AG10803 (cell line): ENCODE measurements at regions not wholly inside any gene's neighbourhood (a gene's known extent, or its start where the extent isn't known, plus 50 kb on each side); places are given as distances from the start of the nearest gene placed in this dataset.

Source experiments
- DNase-seq: peaks from one replicate; pipeline ENCODE4 v3.0.0; 2010; ENCODE audit warnings: low read depth
- H3K4me3 ChIP-seq: 2 replicates; pipeline ENCODE4 v1.5.1; 2011; ENCODE audit warnings: mild to moderate bottlenecking, low read length, control low read depth
- CTCF ChIP-seq: conservative IDR thresholded peaks from 2 replicates; pipeline ENCODE4 v1.5.1; 2011; ENCODE audit warnings: mild to moderate bottlenecking, low read length, control low read depth, inconsistent platforms

- TF ChIP-seq CTCF = no peak
- peak; percentile 31 for DNase-seq
- H3K4me3 ChIP-seq = no peak overlapping the region
Observed at GRCh38 chr14:51188566-51189185, 51.4 kb upstream of the TMX1 start.

DNA sequence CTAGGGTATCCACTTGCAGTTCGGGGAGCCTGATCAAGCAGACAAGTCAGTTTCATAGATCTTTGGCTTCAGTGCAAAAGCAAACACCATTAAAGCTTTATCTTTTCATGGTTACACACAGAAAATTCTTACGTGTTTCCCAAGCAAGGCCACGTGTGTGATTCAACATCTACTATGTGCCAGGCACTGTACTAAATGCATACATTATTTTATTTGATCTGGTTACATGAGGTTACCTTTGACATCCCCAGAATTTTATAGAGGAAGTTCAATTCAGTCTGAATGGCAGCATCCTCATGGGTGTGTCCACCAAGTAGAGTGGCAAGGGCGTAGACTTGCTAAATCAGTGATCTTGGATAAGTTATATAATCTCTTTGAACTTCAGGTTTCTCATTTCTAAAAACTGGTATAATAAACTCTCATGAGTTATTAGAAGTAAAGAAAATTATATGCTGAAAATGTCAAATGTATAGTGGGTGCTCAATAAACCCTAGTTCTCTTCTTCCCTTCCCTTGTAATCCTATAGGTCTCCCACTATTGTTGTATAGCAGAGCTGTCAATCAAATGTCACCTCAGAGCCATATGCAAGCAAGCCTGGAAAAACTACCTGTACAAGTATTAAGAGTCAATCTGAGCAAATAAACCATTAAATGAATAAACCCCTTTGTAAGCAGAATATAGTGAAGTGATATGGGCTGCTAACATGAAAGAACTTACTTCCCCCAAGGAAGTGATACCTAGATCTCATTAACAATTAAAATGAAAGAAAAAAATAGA lies 50.3 kb upstream of the TMX1 start:
- no peak for DNase-seq
- no peak overlapping the region for H3K4me3 ChIP-seq
- no peak for TF ChIP-seq CTCF
